Chondrocyte (in vitro differentiated cells): ENCODE measurements at regions not wholly inside any gene's neighbourhood (a gene's known extent, or its start where the extent isn't known, plus 50 kb on each side); places are given as distances from the start of the nearest gene placed in this dataset.
A peak's percentile ranks its signal among the peaks of the same experiment; 100 is the strongest.

Experiments
- DNase-seq: peaks from one replicate; pipeline ENCODE4 v3.0.0; 2021; ENCODE audit warnings: mixed read lengths, low spot score
- H3K27ac Mint-ChIP-seq: one replicate; pipeline ENCODE4 v1.8.0; 2021; ENCODE audit warnings: mild to moderate bottlenecking, moderate library complexity, mixed read lengths; ENCODE audit not compliant: unreplicated experiment
- H3K27me3 Mint-ChIP-seq: 2 replicates; pipeline ENCODE4 v1.8.0; 2021; ENCODE audit warnings: low read depth, mixed read lengths
- H3K36me3 Mint-ChIP-seq: 2 replicates; pipeline ENCODE4 v1.8.0; 2021; ENCODE audit warnings: low read depth, mixed read lengths
- H3K4me1 Mint-ChIP-seq: 2 replicates; pipeline ENCODE4 v1.8.0; 2021; ENCODE audit warnings: low read depth, mild to moderate bottlenecking, mixed read lengths
- H3K4me3 Mint-ChIP-seq: one replicate; pipeline ENCODE4 v1.8.0; 2021; ENCODE audit warnings: mild to moderate bottlenecking, moderate library complexity, mixed read lengths; ENCODE audit not compliant: unreplicated experiment
- H3K9me3 Mint-ChIP-seq: 2 replicates; pipeline ENCODE4 v1.8.0; 2021; ENCODE audit warnings: low read depth, mixed read lengths
- CTCF ChIP-seq: fragments of 200-600 bp; sonication (generic); IDR thresholded peaks from 2 replicates; pipeline ENCODE4 v1.5.0; 2021; ENCODE audit warnings: antibody characterized with exemption, mild to moderate bottlenecking, moderate library complexity

GRCh38 chr6:140073456-140073855 lies 699.0 kb upstream of the CITED2 start:
- no peak for DNase-seq
- Mint-ChIP-seq H3K27me3 (no peaks in the 10 kb centered on the region), H3K4me3 (no peak overlapping the region), H3K36me3 (peaks cover 3% of the 10 kb centered on the region), H3K27ac (no peak overlapping the region), H3K9me3 (peaks cover 4% of the 10 kb centered on the region), H3K4me1 (peaks cover 70% of the 10 kb centered on the region)
- no peak for TF ChIP-seq CTCF

DNA sequence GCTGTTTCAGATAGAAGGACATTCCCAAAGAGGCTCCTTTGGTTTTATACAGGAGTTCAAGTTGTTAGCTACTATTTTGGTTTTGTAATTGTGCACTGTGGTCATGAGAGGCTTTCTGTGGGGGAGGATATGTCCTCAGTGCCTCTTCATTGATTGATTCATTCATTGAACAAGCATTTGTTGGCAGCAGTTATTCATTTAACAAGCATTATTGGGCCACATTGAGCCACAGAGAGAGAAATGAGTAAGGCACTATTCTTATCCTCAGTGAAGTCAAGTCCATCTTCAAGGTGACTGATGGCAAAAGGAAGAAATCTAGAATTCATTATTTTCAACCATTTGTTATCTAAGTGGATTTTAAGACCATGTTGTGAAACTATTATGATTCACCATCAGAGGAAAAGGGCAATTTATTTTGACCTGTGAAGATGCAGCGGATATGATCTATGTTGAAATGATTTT lies 697.2 kb upstream of the CITED2 start:
- peak overlapping the region; percentile 89 for H3K27ac Mint-ChIP-seq
- H3K4me1 Mint-ChIP-seq = peaks cover 65% of the 10 kb centered on the region
- no peak for DNase-seq
- peaks cover 4% of the 10 kb centered on the region for H3K9me3 Mint-ChIP-seq
- H3K4me3 Mint-ChIP-seq = no peak overlapping the region
- no peaks in the 10 kb centered on the region for H3K27me3 Mint-ChIP-seq
- no peak for TF ChIP-seq CTCF
- peaks cover 1% of the 10 kb centered on the region for H3K36me3 Mint-ChIP-seq

DNA sequence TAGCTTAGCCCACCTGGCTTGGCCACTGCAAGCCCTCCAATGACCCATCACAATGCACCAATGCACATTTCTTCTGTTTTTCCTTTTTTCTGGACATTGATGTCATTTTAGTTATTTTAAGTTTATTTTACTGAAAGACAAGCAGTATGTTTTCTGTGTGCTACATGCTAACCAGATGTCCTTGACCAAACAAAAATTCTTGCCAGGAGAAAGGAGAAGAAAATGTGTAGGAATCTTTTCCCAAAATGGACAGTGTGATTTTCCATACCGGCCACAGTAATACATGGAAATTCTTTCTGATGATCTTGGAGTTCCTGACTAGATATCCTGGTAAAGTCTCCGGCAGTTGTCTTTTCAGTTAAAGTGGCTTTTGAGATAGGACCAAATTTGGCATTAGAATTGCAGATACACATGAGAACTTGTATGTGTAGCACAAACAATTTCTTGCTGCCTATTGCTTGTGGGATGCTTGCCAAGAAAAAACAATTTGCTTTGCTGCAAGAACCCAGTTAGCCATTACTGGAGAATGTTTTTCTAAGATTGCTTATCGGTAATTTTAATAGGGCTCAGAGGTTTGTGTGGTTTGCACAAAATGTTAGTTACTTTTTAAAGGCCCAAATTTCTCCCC lies 696.5 kb upstream of the CITED2 start:
- H3K4me1 Mint-ChIP-seq = peaks cover 66% of the 10 kb centered on the region
- no peak for TF ChIP-seq CTCF
- H3K27me3 Mint-ChIP-seq = no peaks in the 10 kb centered on the region
- no peak overlapping the region for H3K4me3 Mint-ChIP-seq
- H3K36me3 Mint-ChIP-seq = peaks cover 1% of the 10 kb centered on the region
- no peak for DNase-seq
- H3K9me3 Mint-ChIP-seq = peaks cover 3% of the 10 kb centered on the region
- H3K27ac Mint-ChIP-seq = peak overlapping the region; percentile 89

GRCh38 chr6:140069576-140069975 lies 695.1 kb upstream of the CITED2 start:
- Mint-ChIP-seq H3K27ac (peak overlapping the region; percentile 33), H3K4me1 (peaks cover 76% of the 10 kb centered on the region), H3K4me3 (no peak overlapping the region), H3K9me3 (peaks cover 9% of the 10 kb centered on the region), H3K27me3 (no peaks in the 10 kb centered on the region), H3K36me3 (peaks cover 1% of the 10 kb centered on the region)
- no peak for TF ChIP-seq CTCF
- no peak for DNase-seq

DNA sequence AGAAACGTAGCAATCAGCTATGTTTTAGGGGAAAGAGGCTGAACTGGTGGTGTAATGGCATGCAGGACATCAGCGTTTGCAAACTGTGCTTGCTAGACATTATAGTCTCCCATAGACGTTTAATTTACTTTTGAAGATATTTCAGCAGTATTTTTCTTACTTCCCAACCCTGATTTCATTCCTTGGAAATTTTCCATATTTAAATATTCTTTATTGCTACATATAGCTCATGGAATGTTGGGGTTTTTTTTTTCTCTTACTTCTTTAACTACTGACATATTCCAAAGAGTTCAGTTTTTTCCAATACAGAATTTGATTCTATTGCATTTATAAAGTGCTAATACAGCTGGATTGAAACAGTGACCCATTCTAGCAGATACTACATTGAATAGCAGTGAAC lies 694.4 kb upstream of the CITED2 start:
- Mint-ChIP-seq H3K27me3 (no peaks in the 10 kb centered on the region), H3K36me3 (peaks cover 1% of the 10 kb centered on the region), H3K4me3 (no peak overlapping the region), H3K27ac (peak overlapping the region; percentile 75), H3K9me3 (peaks cover 9% of the 10 kb centered on the region), H3K4me1 (peaks cover 81% of the 10 kb centered on the region)
- TF ChIP-seq CTCF = no peak
- no peak for DNase-seq
